ENCODE measurements at regions not wholly inside any gene's neighbourhood (a gene's known extent, or its start where the extent isn't known, plus 50 kb on each side); places are given as distances from the start of the nearest gene placed in this dataset.

GRCh38 chr2:16060936-16061338 is 120.6 kb downstream of the MYCN start:
- no peak overlapping the region for H3K4me2 ChIP-seq
- H3K27me3 ChIP-seq (ENCODE audit: insufficient read depth), result no peaks in the 10 kb centered on the region
- ChIA-PET POLR2A (no interaction called here), CTCF (no interaction called here)
- no peak overlapping the region for H3K4me3 ChIP-seq (ENCODE audit: low read depth in 2 of 2, low read length in 1 of 2)
- H3F3A ChIP-seq (replicated peaks; ENCODE audit: insufficient read depth), result no peaks in the 10 kb centered on the region
- no peak overlapping the region for H3K9ac ChIP-seq
- H3K4me1 ChIP-seq (ENCODE audit: control insufficient read depth in 1 of 2, insufficient read depth in 2 of 2, low read depth in 1 of 2, low read length in 1 of 2), result peaks cover 0 to 3% of the 10 kb centered on the region in 2 experiments; a peak in 1 of 4 replicates
- no peak for TF ChIP-seq RAD21 (IDR thresholded peaks at IDR 0.05; ENCODE audit: low read length)
- no peak for TF ChIP-seq NRF1 (IDR thresholded peaks at IDR 0.05; ENCODE audit: low read depth, low read length)
- no peak for TF ChIP-seq JUND (IDR thresholded peaks at IDR 0.05)
- no peaks in the 10 kb centered on the region for H4K20me1 ChIP-seq (ENCODE audit: insufficient read depth)
- DNase-seq, result no peak
- H2AFZ ChIP-seq (ENCODE audit: low read depth), result no peak overlapping the region
- H3K9me3 ChIP-seq, result no peaks in the 10 kb centered on the region
- 38% methylated on average over 3 of the region's 3 CpGs for WGBS (ENCODE audit: low lambda C conversion rate)
- no peak overlapping the region for H3K27ac ChIP-seq (ENCODE audit: low read depth in 2 of 2, low read length in 1 of 2)
- H3K36me3 ChIP-seq (replicated peaks in 1 of 2; ENCODE audit: control insufficient read depth in 1 of 2, insufficient read depth in 2 of 2, low read length in 1 of 2), result no peaks in the 10 kb centered on the region
- H3K9me2 ChIP-seq, result no peaks in the 10 kb centered on the region
- H3K79me2 ChIP-seq (ENCODE audit: insufficient read depth), result no peaks in the 10 kb centered on the region

GRCh38 chr2:16060125-16060935 is 120.0 kb downstream of the MYCN start:
- H3K27ac ChIP-seq (ENCODE audit: low read depth in 2 of 2, low read length in 1 of 2), result no peak overlapping the region
- ChIA-PET POLR2A (no interaction called here), CTCF (interaction anchor here (1.3 kb wide), 1 partner anchor 25 kb away, joined by 3 read pairs; no protein-coding TSS in a partner anchor)
- WGBS (ENCODE audit: low lambda C conversion rate), result 10% methylated on average over 3 of the region's 3 CpGs
- H4K20me1 ChIP-seq (ENCODE audit: insufficient read depth), result no peaks in the 10 kb centered on the region
- H2AFZ ChIP-seq (ENCODE audit: low read depth), result no peak overlapping the region
- H3K4me2 ChIP-seq, result no peak overlapping the region
- no peak overlapping the region for H3K9ac ChIP-seq
- no peak overlapping the region for H3K4me3 ChIP-seq (ENCODE audit: low read depth in 2 of 2, low read length in 1 of 2)
- TF ChIP-seq MXI1 (IDR thresholded peaks at IDR 0.05; ENCODE audit: low read depth, low read length) (no peak), RCOR1 (IDR thresholded peaks at IDR 0.05; ENCODE audit: low read length) (no peak), IRF3 (IDR thresholded peaks at IDR 0.05; ENCODE audit: low read depth, low read length) (no peak), JUND (IDR thresholded peaks at IDR 0.05) (no peak), MAX (IDR thresholded peaks at IDR 0.05; ENCODE audit: low read depth) (no peak), USF1 (IDR thresholded peaks at IDR 0.05; ENCODE audit: borderline replicate concordance, low read depth) (no peak), GABPA (IDR thresholded peaks at IDR 0.05; ENCODE audit: low read depth) (no peak), MEF2A (IDR thresholded peaks at IDR 0.05; ENCODE audit: borderline replicate concordance, low read depth) (no peak), GATA2 (CRISPR knock-in tag; IDR thresholded peaks at IDR 0.05) (no peak), TCF12 (IDR thresholded peaks at IDR 0.05) (no peak), RFX5 (IDR thresholded peaks at IDR 0.05; ENCODE audit: low read length) (no peak), EP300 (IDR thresholded peaks at IDR 0.05; ENCODE audit: borderline replicate concordance in 1 of 2, low read depth in 1 of 2, low read length in 1 of 2) (no peak), CHD2 (IDR thresholded peaks at IDR 0.05; ENCODE audit: low read length, partially characterized antibody) (no peak), ZBTB33 (IDR thresholded peaks at IDR 0.05; ENCODE audit: borderline replicate concordance, low read depth) (no peak), TAF1 (IDR thresholded peaks at IDR 0.05; ENCODE audit: borderline replicate concordance, low read depth, low read length) (no peak), FOXM1 (IDR thresholded peaks at IDR 0.05; ENCODE audit: low read depth) (no peak), RXRA (IDR thresholded peaks at IDR 0.05; ENCODE audit: borderline replicate concordance, low read depth) (no peak)
- DNase-seq, result no peak
- no peaks in the 10 kb centered on the region for H3F3A ChIP-seq (replicated peaks; ENCODE audit: insufficient read depth)
- H3K9me3 ChIP-seq, result no peaks in the 10 kb centered on the region
- H3K36me3 ChIP-seq (replicated peaks in 1 of 2; ENCODE audit: control insufficient read depth in 1 of 2, insufficient read depth in 2 of 2, low read length in 1 of 2), result no peaks in the 10 kb centered on the region
- no peaks in the 10 kb centered on the region for H3K79me2 ChIP-seq (ENCODE audit: insufficient read depth)
- H3K9me2 ChIP-seq, result no peaks in the 10 kb centered on the region
- peaks cover 0 to 4% of the 10 kb centered on the region in 2 experiments; a peak in 1 of 4 replicates for H3K4me1 ChIP-seq (ENCODE audit: control insufficient read depth in 1 of 2, insufficient read depth in 2 of 2, low read depth in 1 of 2, low read length in 1 of 2)
- H3K27me3 ChIP-seq (ENCODE audit: insufficient read depth), result no peaks in the 10 kb centered on the region
